HG03521 (cell line): ENCODE measurements at regions not wholly inside any gene's neighbourhood (a gene's known extent, or its start where the extent isn't known, plus 50 kb on each side); places are given as distances from the start of the nearest gene placed in this dataset.

Source experiments
- ATAC-seq: cut with Tn5 transposase; IDR thresholded peaks from one replicate; pipeline ENCODE4 v1.9.1; 2021; ENCODE audit warnings: mild to moderate bottlenecking, moderate library complexity; ENCODE audit not compliant: unreplicated experiment

DNA sequence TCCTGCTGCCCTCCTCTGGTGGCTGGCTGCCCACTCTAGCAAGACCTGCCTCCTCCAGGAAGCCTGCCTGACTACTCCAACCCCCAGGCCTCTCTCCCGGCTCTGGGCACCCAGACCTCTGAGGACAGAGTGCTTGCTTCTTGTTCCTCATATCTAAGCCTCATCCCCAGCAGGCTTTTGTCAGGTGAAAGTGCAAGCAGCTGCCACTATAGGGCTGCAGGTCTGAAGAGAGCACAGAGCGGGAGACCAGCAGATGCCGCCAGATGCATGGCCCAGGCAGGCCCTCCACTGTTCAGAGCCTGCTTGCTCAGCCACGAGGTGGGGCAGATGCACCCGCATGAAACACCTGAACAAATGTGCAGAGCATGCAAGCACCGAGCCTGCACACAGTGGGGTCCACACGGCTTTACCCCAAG, 73.0 kb downstream of the SERPINA3 start:
- ATAC-seq = no peak

DNA sequence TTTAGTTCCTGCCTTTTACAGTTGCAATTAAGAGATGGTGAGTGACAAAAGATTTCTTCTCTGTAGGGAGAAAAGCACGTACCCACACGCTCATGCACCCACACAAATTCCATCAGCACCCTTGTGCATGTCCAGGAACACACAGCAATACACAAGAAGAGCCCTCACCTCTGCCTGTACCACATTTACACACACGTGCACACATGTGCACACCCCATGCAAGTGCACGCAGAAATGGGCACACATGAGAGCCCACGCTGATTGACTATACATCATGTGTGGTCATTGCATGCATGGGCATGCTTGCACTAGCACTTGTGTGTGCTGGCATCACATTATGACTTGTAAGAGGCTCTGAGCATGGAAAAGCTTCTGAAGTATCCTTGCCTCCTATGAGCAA, 70.5 kb downstream of the SERPINA3 start:
- no peak for ATAC-seq

DNA sequence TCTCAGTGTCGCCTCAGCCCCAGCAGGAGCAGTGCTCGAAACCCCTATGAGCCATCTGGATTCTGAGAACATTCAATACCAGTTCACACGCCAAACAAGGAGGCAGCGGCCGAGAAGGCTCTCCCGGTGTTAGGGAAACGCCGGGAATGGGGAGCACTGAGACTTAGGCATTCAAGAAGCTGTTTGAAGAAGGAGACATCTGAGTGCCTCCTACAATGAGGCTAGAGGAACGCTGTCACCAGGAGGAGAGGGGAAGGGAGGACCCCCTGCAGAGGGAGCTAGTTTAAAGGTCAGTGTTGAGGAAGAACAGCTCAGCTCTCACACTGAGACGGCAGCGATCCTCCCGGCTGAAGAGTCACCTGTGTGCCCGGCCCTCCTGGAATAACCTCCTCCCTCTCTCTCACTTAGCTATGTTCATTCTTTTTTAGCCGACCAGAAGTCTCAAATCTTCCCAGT, 69.9 kb downstream of the SERPINA3 start:
- no peak for ATAC-seq

GRCh38 chr14:94681300-94682060, 69.3 kb downstream of the SERPINA3 start:
- ATAC-seq = no peak

- ATAC-seq = no peak
Measured at GRCh38 chr14:94680862-94681288, 68.7 kb downstream of the SERPINA3 start.

- ATAC-seq = no peak
Measured at GRCh38 chr14:94679937-94680861, 68.0 kb downstream of the SERPINA3 start.

DNA sequence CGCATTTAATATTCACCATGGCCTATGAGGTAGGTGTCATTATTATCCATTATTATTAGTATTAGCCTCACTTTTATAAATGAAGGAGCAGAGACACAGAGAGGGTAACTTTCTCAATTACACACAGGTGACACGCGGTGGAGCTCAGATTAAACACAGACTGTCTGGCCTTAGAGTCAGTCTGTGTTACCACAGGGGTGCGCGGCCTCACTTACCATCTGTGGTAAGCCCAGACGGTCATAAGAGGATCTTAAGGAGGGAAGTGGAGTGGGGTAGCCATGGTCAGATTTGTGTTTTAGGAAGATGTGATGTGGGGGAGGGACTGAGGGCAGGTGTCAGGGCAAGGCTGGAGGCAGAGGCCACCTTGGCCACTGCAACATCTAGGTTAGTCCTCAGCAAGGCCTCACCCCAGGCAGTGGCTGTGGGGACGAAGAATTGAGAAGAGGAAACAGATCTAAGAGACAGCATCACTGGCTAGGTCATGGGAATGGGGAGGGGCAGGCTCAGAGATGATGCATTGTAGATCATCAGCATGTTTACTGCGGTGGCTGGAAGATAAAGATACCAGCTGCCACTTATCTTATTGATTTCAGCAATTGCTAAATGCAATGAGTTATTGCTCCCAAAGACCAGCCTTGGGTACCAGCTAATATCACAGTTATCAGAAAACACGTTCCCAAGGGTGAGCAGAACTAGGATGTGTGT, 67.1 kb downstream of the SERPINA3 start:
- no peak for ATAC-seq

DNA sequence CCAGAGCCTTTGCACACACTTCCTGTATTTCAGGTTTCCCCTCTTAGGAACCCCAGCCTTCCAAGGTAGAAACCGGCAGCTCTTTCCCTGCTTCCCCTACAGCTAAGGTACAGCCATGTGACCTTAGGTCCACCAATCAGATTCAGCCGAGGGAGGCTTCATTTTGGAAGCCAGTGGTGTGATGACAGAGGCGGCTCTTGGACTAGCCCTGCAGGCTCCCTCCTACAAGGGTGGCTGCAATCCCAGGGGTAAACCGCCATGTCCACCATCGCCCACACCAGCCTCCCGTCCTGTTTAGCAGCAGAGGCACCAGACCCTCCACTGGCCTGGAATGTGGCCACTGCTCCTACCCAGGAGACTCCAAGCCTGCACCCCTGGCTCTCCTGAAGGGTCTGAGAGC, 65.6 kb downstream of the SERPINA3 start:
- no peak for ATAC-seq

- ATAC-seq = no peak
Measured at GRCh38 chr14:94677213-94677612, 65.0 kb downstream of the SERPINA3 start.

GRCh38 chr14:94676495-94677185, 64.4 kb downstream of the SERPINA3 start:
- ATAC-seq = no peak

GRCh38 chr14:94675036-94675435, 62.8 kb downstream of the SERPINA3 start:
- no peak for ATAC-seq

DNA sequence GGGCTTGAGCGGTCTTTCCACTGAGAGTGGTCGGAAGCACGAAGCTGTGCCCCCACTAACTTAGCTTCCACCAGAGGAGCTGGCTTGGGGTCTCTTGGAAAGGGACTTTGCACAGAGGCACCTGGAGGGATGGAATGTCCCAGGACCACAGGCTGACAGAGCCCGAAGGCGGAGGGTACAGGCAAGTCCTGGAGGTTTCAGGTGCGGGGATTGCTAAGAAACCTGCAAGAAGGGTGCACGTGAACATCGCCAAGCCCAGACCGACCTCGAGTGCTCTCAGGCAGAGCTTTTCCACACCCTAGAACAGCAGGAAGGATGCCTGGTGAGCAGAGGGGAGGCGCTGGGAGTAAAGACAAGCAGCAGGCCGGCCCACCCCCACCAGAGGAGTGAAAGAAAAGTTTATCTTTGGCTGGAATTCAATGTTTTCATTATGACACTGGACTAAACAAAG, 61.6 kb downstream of the SERPINA3 start:
- no peak for ATAC-seq
